Astrocyte (in vitro differentiated cells and primary cell): ENCODE measurements at regions not wholly inside any gene's neighbourhood (a gene's known extent, or its start where the extent isn't known, plus 50 kb on each side); places are given as distances from the start of the nearest gene placed in this dataset.

Experiments used
- CTCF ChIP-seq: IDR thresholded peaks from 2 replicates; pipeline ENCODE4 v1.5.1; 2011; ENCODE audit warnings: low read depth, mild to moderate bottlenecking, inconsistent platforms, low read length, moderate library complexity; ENCODE audit not compliant: insufficient read depth
- EZH2 ChIP-seq: IDR thresholded peaks from 2 replicates; pipeline ENCODE4 v1.6.1; 2012; ENCODE audit warnings: mild to moderate bottlenecking, low read length, inconsistent platforms; ENCODE audit not compliant: insufficient read depth

GRCh38 chr13:90233933-90234672 is 1113.4 kb upstream of the MIR17HG start:
- TF ChIP-seq CTCF = no peak
- no peak for TF ChIP-seq EZH2
